Caco-2 (cell line): ENCODE measurements at regions not wholly inside any gene's neighbourhood (a gene's known extent, or its start where the extent isn't known, plus 50 kb on each side); places are given as distances from the start of the nearest gene placed in this dataset.

Experiments used
- BruUV-seq: library from RNA; stranded (reverse); fragments of 400-500 nt; replicated peaks from 2 replicates; lab custom pipeline; 2021; lab: Mats Ljungman, UMichigan
- CTCF ChIA-PET: fragments of 300-600 bp; sonication (Branson Sonifier 250); formaldehyde crosslinking; loops from one replicate; lab custom pipeline; 2022; ENCODE audit warnings: antibody characterized with exemption; lab: Charles Lee
- POLR2A ChIA-PET: fragments of 300-600 bp; sonication (Branson Sonifier 250); formaldehyde crosslinking; loops from one replicate; lab custom pipeline; 2022; ENCODE audit warnings: antibody characterized with exemption; lab: Charles Lee
- DNase-seq, 2 experiments: peaks; one replicate each; pipeline versions ENCODE4 v3.0.0 to v3.0.0-alpha.2; 2020 to 2022
- H3K27me3 ChIP-seq: replicated peaks from 2 replicates; pipeline ENCODE4 v1.6.0; 2011; ENCODE audit warnings: low read length; ENCODE audit not compliant: control insufficient read depth, insufficient read depth
- H3K36me3 ChIP-seq: 2 replicates; pipeline ENCODE4 v1.5.1; 2011; ENCODE audit warnings: low read length; ENCODE audit not compliant: control insufficient read depth, insufficient read depth
- H3K4me1 ChIP-seq: fragments of 250-450 bp; sonication (Bioruptor Pico); 2 replicates; pipeline ENCODE4 v1.5.1; 2020; ENCODE audit warnings: mild to moderate bottlenecking
- H3K4me3 ChIP-seq: 2 replicates; pipeline ENCODE4 v1.5.1; 2011; ENCODE audit warnings: low read depth, mild to moderate bottlenecking, control low read depth, low read length
- H3K9me3 ChIP-seq: fragments of 250-450 bp; sonication (Bioruptor Pico); 2 replicates; pipeline ENCODE4 v1.5.1; 2020; ENCODE audit warnings: mild to moderate bottlenecking, moderate library complexity
- H3K27ac Mint-ChIP-seq: one replicate; pipeline ENCODE4 v1.8.0; 2022; ENCODE audit warnings: mixed read lengths; ENCODE audit not compliant: unreplicated experiment
- H3K27me3 Mint-ChIP-seq: one replicate; pipeline ENCODE4 v1.8.0; 2022; ENCODE audit warnings: mixed read lengths; ENCODE audit not compliant: insufficient read depth, unreplicated experiment
- H3K36me3 Mint-ChIP-seq: one replicate; pipeline ENCODE4 v1.8.0; 2022; ENCODE audit warnings: mild to moderate bottlenecking, mixed read lengths; ENCODE audit not compliant: insufficient read depth, unreplicated experiment
- H3K4me1 Mint-ChIP-seq: one replicate; pipeline ENCODE4 v1.8.0; 2022; ENCODE audit warnings: low read depth, mixed read lengths; ENCODE audit not compliant: unreplicated experiment
- H3K4me3 Mint-ChIP-seq: one replicate; pipeline ENCODE4 v1.8.0; 2022; ENCODE audit warnings: mild to moderate bottlenecking, moderate library complexity, mixed read lengths; ENCODE audit not compliant: unreplicated experiment
- H3K9me3 Mint-ChIP-seq: one replicate; pipeline ENCODE4 v1.8.0; 2022; ENCODE audit warnings: mixed read lengths; ENCODE audit not compliant: unreplicated experiment
- CTCF ChIP-seq, 2 experiments: fragments of 200-600 bp in 1 of 2; IDR thresholded peaks; 1 replicate in 1 of 2; 2 replicates in 1 of 2; pipeline versions ENCODE4 v1.5.1 to v1.8.0; 2011 to 2022; ENCODE audit warnings: antibody characterized with exemption in 1 of 2, control low read depth in 1 of 2, inconsistent platforms in 1 of 2, low read depth in 1 of 2, low read length in 1 of 2, mild to moderate bottlenecking in 1 of 2, moderate library complexity in 1 of 2; ENCODE audit not compliant: insufficient read depth in 1 of 2, severe bottlenecking in 1 of 2, unreplicated experiment in 1 of 2
- intact Hi-C: fragments of 100-400 bp; cut with micrococcal nuclease; formaldehyde crosslinking; loops from one replicate; pipeline ENCODE4 v1.10.0; 2022; ENCODE audit not compliant: unreplicated experiment

DNA sequence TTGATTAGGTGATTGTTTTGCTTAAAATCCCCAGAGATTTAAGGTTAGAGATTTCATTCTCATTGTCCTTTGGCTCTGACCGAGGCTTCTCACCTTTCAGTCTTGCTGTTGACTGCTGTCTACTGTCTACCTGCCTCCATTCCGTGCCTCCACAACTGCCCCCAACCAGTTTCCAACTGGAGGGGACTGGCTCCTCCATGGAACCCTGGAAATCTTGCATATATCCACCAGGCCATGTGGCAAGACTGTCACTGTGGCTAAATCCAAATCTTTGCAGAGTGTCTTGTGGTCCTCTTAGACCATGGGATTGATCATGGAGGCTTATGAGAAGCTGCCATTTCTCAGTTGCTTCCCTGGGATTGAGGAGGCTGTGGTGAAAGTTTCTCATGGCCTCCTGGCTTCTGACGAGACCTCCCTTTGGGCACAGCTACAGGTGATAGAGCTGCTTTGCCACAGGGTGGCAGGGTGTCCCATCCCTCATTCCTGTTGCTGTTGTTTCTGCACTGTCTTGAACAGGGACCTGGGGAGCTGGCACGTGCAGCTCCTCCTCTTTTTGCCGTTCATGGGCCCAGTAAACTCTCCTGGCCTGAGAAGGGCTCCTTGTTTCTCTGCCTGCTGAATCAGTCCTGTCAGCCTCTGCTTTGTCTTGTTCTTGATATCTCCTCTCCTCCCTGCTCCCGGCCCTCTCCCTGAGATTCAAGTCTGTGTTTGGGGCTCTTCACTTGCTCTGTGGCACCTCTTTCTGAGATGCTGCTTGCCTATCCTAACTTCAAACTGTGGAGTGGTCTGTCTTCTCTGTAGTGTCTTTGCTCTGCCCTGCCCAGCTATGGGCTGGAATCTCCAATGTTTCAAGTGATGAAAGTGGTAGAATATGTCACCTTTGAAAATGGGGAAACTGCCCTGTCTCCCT, 63.6 kb upstream of the IGFBP3 start:
- intact Hi-C loops: no loop called here
- Histone ChIP-seq H3K4me1 (no peaks in the 10 kb centered on the region), H3K9me3 (peaks cover 4% of the 10 kb centered on the region; the same call in 1 of the 2 replicates), H3K27me3 (no peaks in the 10 kb centered on the region), H3K36me3 (no peaks in the 10 kb centered on the region), H3K4me3 (no peak overlapping the region)
- POLR2A ChIA-PET: no interaction called here
- CTCF ChIA-PET: no interaction called here
- peak in 1 of 2 experiments; percentile 8 for TF ChIP-seq CTCF (IDR thresholded peaks at IDR 0.05; ENCODE audit: insufficient read depth in 1 of 2, low read depth in 1 of 2, low read length in 1 of 2, severe bottlenecking in 1 of 2, unreplicated experiment in 1 of 2)
- Mint-ChIP-seq H3K9me3 (peaks cover 9% of the 10 kb centered on the region), H3K27ac (no peak overlapping the region), H3K4me3 (no peak overlapping the region), H3K4me1 (no peaks in the 10 kb centered on the region), H3K36me3 (no peaks in the 10 kb centered on the region), H3K27me3 (no peaks in the 10 kb centered on the region)
- no peak for DNase-seq
- BruUV-seq: no TSS peak

GRCh38 chr7:45983720-45984255, 62.7 kb upstream of the IGFBP3 start:
- no peaks in the 10 kb centered on the region for H3K36me3 ChIP-seq
- H3K4me1 ChIP-seq: peaks cover under 1% of the 10 kb centered on the region
- H3K27me3 ChIP-seq: no peaks in the 10 kb centered on the region
- H3K27ac Mint-ChIP-seq: no peak overlapping the region
- intact Hi-C loops: no loop called here
- DNase-seq: no peak
- H3K4me1 Mint-ChIP-seq: peaks cover 7% of the 10 kb centered on the region
- peaks cover 9% of the 10 kb centered on the region for H3K9me3 Mint-ChIP-seq
- CTCF ChIA-PET: interaction anchor here (1.0 kb wide), 1 partner anchor 149 kb away, joined by 3 read pairs; no protein-coding TSS in a partner anchor
- no peak overlapping the region for H3K4me3 Mint-ChIP-seq
- POLR2A ChIA-PET: no interaction called here
- TF ChIP-seq CTCF (IDR thresholded peaks at IDR 0.05; ENCODE audit: insufficient read depth in 1 of 2, low read depth in 1 of 2, low read length in 1 of 2, severe bottlenecking in 1 of 2, unreplicated experiment in 1 of 2): no peak
- no peak overlapping the region for H3K4me3 ChIP-seq
- peaks cover 4% of the 10 kb centered on the region; the same call in 1 of the 2 replicates for H3K9me3 ChIP-seq
- H3K36me3 Mint-ChIP-seq: no peaks in the 10 kb centered on the region
- no peaks in the 10 kb centered on the region for H3K27me3 Mint-ChIP-seq
- BruUV-seq: no TSS peak

DNA sequence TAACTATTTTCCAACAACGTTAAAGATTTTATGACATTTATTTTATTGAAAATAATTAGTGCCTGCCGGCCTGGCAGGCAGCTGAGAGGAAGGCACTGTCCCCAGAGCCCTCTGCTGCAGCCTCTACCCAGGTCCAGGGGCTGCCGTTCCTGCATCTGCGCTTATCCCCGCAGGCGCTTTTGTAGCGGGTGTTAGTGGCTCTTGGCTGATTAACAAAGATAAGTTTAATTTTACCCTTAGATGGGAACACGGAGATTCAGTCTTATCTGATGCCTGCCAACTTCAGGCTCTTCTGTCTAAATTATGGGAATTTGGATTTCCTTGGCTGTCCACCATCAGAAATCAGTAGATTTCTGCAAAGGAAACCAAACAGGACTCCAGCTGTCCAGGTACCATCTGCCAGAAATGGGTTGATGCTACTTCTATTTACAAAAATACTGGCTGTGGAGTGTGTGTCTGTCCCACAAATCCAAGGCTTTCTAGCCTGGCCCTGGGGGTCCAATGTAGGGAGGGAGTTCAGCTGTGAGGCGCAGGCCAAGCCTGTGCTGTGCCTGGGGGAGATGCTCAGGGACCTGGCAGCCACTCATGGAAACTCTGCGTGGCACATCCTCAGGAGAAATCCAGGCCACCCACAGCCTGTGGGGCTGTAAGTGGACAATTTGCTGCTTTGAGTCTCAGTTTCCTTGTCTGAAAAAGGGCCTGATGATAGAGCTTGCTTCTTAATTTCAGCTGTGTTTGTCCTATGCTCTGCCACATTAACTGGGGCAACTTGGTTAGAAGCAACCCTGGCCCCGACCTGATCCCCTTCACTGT, 62.0 kb upstream of the IGFBP3 start:
- H3K4me3 Mint-ChIP-seq: no peak overlapping the region
- intact Hi-C loops: no loop called here
- H3K4me1 ChIP-seq: peaks cover 8% of the 10 kb centered on the region
- no peak overlapping the region for H3K27ac Mint-ChIP-seq
- no TSS peak for BruUV-seq
- H3K27me3 ChIP-seq: no peaks in the 10 kb centered on the region
- DNase-seq: no peak
- H3K36me3 Mint-ChIP-seq: no peaks in the 10 kb centered on the region
- H3K36me3 ChIP-seq: no peaks in the 10 kb centered on the region
- no peaks in the 10 kb centered on the region for H3K27me3 Mint-ChIP-seq
- TF ChIP-seq CTCF (IDR thresholded peaks at IDR 0.05; ENCODE audit: insufficient read depth in 1 of 2, low read depth in 1 of 2, low read length in 1 of 2, severe bottlenecking in 1 of 2, unreplicated experiment in 1 of 2): no peak
- ChIA-PET CTCF (interaction anchor here (1.0 kb wide), 1 partner anchor 149 kb away, joined by 3 read pairs; no protein-coding TSS in a partner anchor), POLR2A (no interaction called here)
- H3K4me3 ChIP-seq: no peak overlapping the region
- H3K9me3 ChIP-seq: peaks cover 4% of the 10 kb centered on the region; the same call in 1 of the 2 replicates
- peaks cover 9% of the 10 kb centered on the region for H3K9me3 Mint-ChIP-seq
- H3K4me1 Mint-ChIP-seq: peaks cover 13% of the 10 kb centered on the region
